ENCODE measurements at regions not wholly inside any gene's neighbourhood (a gene's known extent, or its start where the extent isn't known, plus 50 kb on each side); places are given as distances from the start of the nearest gene placed in this dataset.

- no peak for DNase-seq (ENCODE audit: low read depth)
Measured at GRCh38 chr18:43649649-43650357, 372.5 kb upstream of the SYT4 start.

- DNase-seq (ENCODE audit: low read depth) = no peak
Measured at GRCh38 chr18:43650426-43650825, 373.1 kb upstream of the SYT4 start.

GRCh38 chr18:43651057-43651456, 373.8 kb upstream of the SYT4 start:
- no peak for DNase-seq (ENCODE audit: low read depth)

GRCh38 chr18:43656547-43656946, 379.3 kb upstream of the SYT4 start:
- no peak for DNase-seq (ENCODE audit: low read depth)

- DNase-seq (ENCODE audit: low read depth) = peak; percentile 84
Measured at GRCh38 chr18:43661570-43661969, 384.3 kb upstream of the SYT4 start.

GRCh38 chr18:43662657-43663056, 385.4 kb upstream of the SYT4 start:
- peak; percentile 85 for DNase-seq (ENCODE audit: low read depth)

GRCh38 chr18:43663159-43663558, 385.9 kb upstream of the SYT4 start:
- DNase-seq (ENCODE audit: low read depth) = no peak

- peak; percentile 8 for DNase-seq (ENCODE audit: low read depth)
Measured at GRCh38 chr18:43664487-43665008, 387.3 kb upstream of the SYT4 start.

- DNase-seq (ENCODE audit: low read depth) = peak; percentile 86
Measured at GRCh38 chr18:43665105-43665788, 388.0 kb upstream of the SYT4 start.

GRCh38 chr18:43668866-43669265, 391.6 kb upstream of the SYT4 start:
- DNase-seq (ENCODE audit: low read depth) = no peak

GRCh38 chr18:43671431-43671830, 394.1 kb upstream of the SYT4 start:
- peak; percentile 57 for DNase-seq (ENCODE audit: low read depth)

- no peak for DNase-seq (ENCODE audit: low read depth)
Measured at GRCh38 chr18:43680096-43680495, 402.8 kb upstream of the SYT4 start.

- peak; percentile 19 for DNase-seq (ENCODE audit: low read depth)
Measured at GRCh38 chr18:43681661-43682060, 404.4 kb upstream of the SYT4 start.

GRCh38 chr18:43682196-43682595, 404.9 kb upstream of the SYT4 start:
- DNase-seq (ENCODE audit: low read depth) = no peak

GRCh38 chr18:43686709-43687108, 409.4 kb upstream of the SYT4 start:
- DNase-seq (ENCODE audit: low read depth) = no peak

- DNase-seq (ENCODE audit: low read depth) = peak; percentile 49
Measured at GRCh38 chr18:43692099-43692690, 414.9 kb upstream of the SYT4 start.

- no peak for DNase-seq (ENCODE audit: low read depth)
Measured at GRCh38 chr18:43702399-43702798, 425.1 kb upstream of the SYT4 start.

GRCh38 chr18:43703050-43703449, 425.8 kb upstream of the SYT4 start:
- no peak for DNase-seq (ENCODE audit: low read depth)

- no peak for DNase-seq (ENCODE audit: low read depth)
Measured at GRCh38 chr18:43705850-43706249, 428.6 kb upstream of the SYT4 start.

GRCh38 chr18:43710135-43710534, 432.8 kb upstream of the SYT4 start:
- DNase-seq (ENCODE audit: low read depth) = no peak

GRCh38 chr18:43714343-43715010, 437.2 kb upstream of the SYT4 start:
- DNase-seq (ENCODE audit: low read depth) = no peak

GRCh38 chr18:43719267-43719795, 442.0 kb upstream of the SYT4 start:
- peak; percentile 15 for DNase-seq (ENCODE audit: low read depth)

Data from renal cortical epithelial cell (primary cell).